22Rv1 (cell line): ENCODE measurements at regions not wholly inside any gene's neighbourhood (a gene's known extent, or its start where the extent isn't known, plus 50 kb on each side); places are given as distances from the start of the nearest gene placed in this dataset.
"Not testable (repeated sequence)": the region's sequence is repeated elsewhere in the genome, so short reads cannot be mapped to it uniquely, and the experiment has no call there.

Experiments
- H3K27ac ChIP-seq: fragments of 450-650 bp; 2 replicates; pipeline ENCODE4 v1.5.1; 2017
- CTCF ChIP-seq: fragments of 450-650 bp; IDR thresholded peaks from 2 replicates; pipeline ENCODE4 v1.5.1; 2017; ENCODE audit warnings: mild to moderate bottlenecking
- ZFX ChIP-seq: fragments of 450-650 bp; IDR thresholded peaks from 2 replicates; pipeline ENCODE4 v1.6.1; 2017; ENCODE audit warnings: antibody characterized with exemption, borderline replicate concordance

- no peak overlapping the region for H3K27ac ChIP-seq
- TF ChIP-seq CTCF (no peak), ZFX (no peak)
Observed at GRCh38 chr7:96770758-96771157, 61.1 kb upstream of the SEM1 start.

- TF ChIP-seq CTCF (no peak), ZFX (no peak)
- H3K27ac ChIP-seq = no peak overlapping the region
Observed at GRCh38 chr7:96772139-96772694, 62.6 kb upstream of the SEM1 start.

GRCh38 chr7:96773483-96773882, 63.8 kb upstream of the SEM1 start:
- H3K27ac ChIP-seq = no peak overlapping the region
- TF ChIP-seq ZFX (no peak), CTCF (no peak)

- H3K27ac ChIP-seq = no peak overlapping the region
- TF ChIP-seq ZFX = no peak
- no peak for TF ChIP-seq CTCF
Observed at GRCh38 chr7:96774358-96774757, 64.7 kb upstream of the SEM1 start.

GRCh38 chr7:96775046-96775445, 65.4 kb upstream of the SEM1 start:
- no peak for TF ChIP-seq ZFX
- TF ChIP-seq CTCF = no peak
- H3K27ac ChIP-seq = no peak overlapping the region

- no peak for TF ChIP-seq ZFX
- peak; percentile 68 for TF ChIP-seq CTCF
- H3K27ac ChIP-seq = no peak overlapping the region
Observed at GRCh38 chr7:96778263-96778662, 68.6 kb upstream of the SEM1 start.

- H3K27ac ChIP-seq = no peak overlapping the region
- TF ChIP-seq ZFX = no peak
- no peak for TF ChIP-seq CTCF
Observed at GRCh38 chr7:96781919-96782318, 72.3 kb upstream of the SEM1 start.

GRCh38 chr7:96782686-96783298, 73.1 kb upstream of the SEM1 start:
- not testable (repeated sequence) for H3K27ac ChIP-seq
